Activated naive CD4-positive, alpha-beta T cell treated with anti-CD3 and anti-CD28 coated beads for 36 hours (primary cell): ENCODE measurements at regions not wholly inside any gene's neighbourhood (a gene's known extent, or its start where the extent isn't known, plus 50 kb on each side); places are given as distances from the start of the nearest gene placed in this dataset.

Experiments
- CTCF ChIA-PET: fragments of 350-600 bp; sonication (Branson Sonifier 250); formaldehyde crosslinking; loops from one replicate; lab custom pipeline; 2021; ENCODE audit warnings: antibody characterized with exemption; lab: Charles Lee
- DNase-seq: peaks from one replicate; pipeline ENCODE4 v3.0.0-alpha.2; 2020
- H3K27ac Mint-ChIP-seq: one replicate; pipeline ENCODE4 v1.8.0; 2021; ENCODE audit warnings: mild to moderate bottlenecking, mixed read lengths
- H3K27me3 Mint-ChIP-seq: one replicate; pipeline ENCODE4 v1.8.0; 2021; ENCODE audit warnings: low read depth, mixed read lengths
- H3K36me3 Mint-ChIP-seq: one replicate; pipeline ENCODE4 v1.8.0; 2021; ENCODE audit warnings: low read depth, mixed read lengths
- H3K4me1 Mint-ChIP-seq: one replicate; pipeline ENCODE4 v1.8.0; 2021; ENCODE audit warnings: low read depth, mixed read lengths
- H3K4me3 Mint-ChIP-seq: one replicate; pipeline ENCODE4 v1.8.0; 2021; ENCODE audit warnings: mild to moderate bottlenecking, moderate library complexity, mixed read lengths
- H3K9me3 Mint-ChIP-seq: one replicate; pipeline ENCODE4 v1.8.0; 2021; ENCODE audit warnings: mixed read lengths
- intact Hi-C: fragments of 100-400 bp; cut with micrococcal nuclease; formaldehyde crosslinking; loops from one replicate; pipeline ENCODE4 v1.15.1; 2023

- Mint-ChIP-seq H3K36me3 (no peaks in the 10 kb centered on the region), H3K4me3 (no peak overlapping the region), H3K4me1 (no peaks in the 10 kb centered on the region), H3K27me3 (no peaks in the 10 kb centered on the region), H3K9me3 (peaks cover 2% of the 10 kb centered on the region), H3K27ac (no peak overlapping the region)
- CTCF ChIA-PET = no interaction called here
- intact Hi-C loops = no loop called here
- DNase-seq = no peak
Measured at GRCh38 chr11:109902764-109903433, 190.3 kb upstream of the ZC3H12C start.

- CTCF ChIA-PET = no interaction called here
- Mint-ChIP-seq H3K36me3 (no peaks in the 10 kb centered on the region), H3K4me3 (no peak overlapping the region), H3K27me3 (no peaks in the 10 kb centered on the region), H3K27ac (no peak overlapping the region), H3K4me1 (no peaks in the 10 kb centered on the region), H3K9me3 (peaks cover 3% of the 10 kb centered on the region)
- intact Hi-C loops = no loop called here
- DNase-seq = no peak
Measured at GRCh38 chr11:109911488-109911887, 181.7 kb upstream of the ZC3H12C start.

GRCh38 chr11:109914038-109914437 is 179.2 kb upstream of the ZC3H12C start:
- H3K27ac Mint-ChIP-seq = no peak overlapping the region
- no peaks in the 10 kb centered on the region for H3K4me1 Mint-ChIP-seq
- intact Hi-C loops = no loop called here
- H3K36me3 Mint-ChIP-seq = no peaks in the 10 kb centered on the region
- CTCF ChIA-PET = interaction anchor here (0.6 kb wide), 1 partner anchor 11 kb away, joined by 3 read pairs; no protein-coding TSS in a partner anchor
- H3K27me3 Mint-ChIP-seq = no peaks in the 10 kb centered on the region
- no peak for DNase-seq
- peaks cover 3% of the 10 kb centered on the region for H3K9me3 Mint-ChIP-seq
- no peak overlapping the region for H3K4me3 Mint-ChIP-seq

- H3K4me3 Mint-ChIP-seq = no peak overlapping the region
- no peaks in the 10 kb centered on the region for H3K27me3 Mint-ChIP-seq
- H3K36me3 Mint-ChIP-seq = no peaks in the 10 kb centered on the region
- H3K4me1 Mint-ChIP-seq = no peaks in the 10 kb centered on the region
- intact Hi-C loops = no loop called here
- H3K9me3 Mint-ChIP-seq = peaks cover 3% of the 10 kb centered on the region
- no peak for DNase-seq
- no peak overlapping the region for H3K27ac Mint-ChIP-seq
- CTCF ChIA-PET = no interaction called here
Measured at GRCh38 chr11:109914809-109915653, 178.2 kb upstream of the ZC3H12C start.

GRCh38 chr11:109926941-109927340 is 166.3 kb upstream of the ZC3H12C start:
- Mint-ChIP-seq H3K9me3 (peaks cover 1% of the 10 kb centered on the region), H3K4me3 (no peak overlapping the region), H3K27me3 (no peaks in the 10 kb centered on the region), H3K4me1 (no peaks in the 10 kb centered on the region), H3K36me3 (no peaks in the 10 kb centered on the region), H3K27ac (no peak overlapping the region)
- intact Hi-C loops = no loop called here
- CTCF ChIA-PET = no interaction called here
- no peak for DNase-seq

- H3K4me1 Mint-ChIP-seq = no peaks in the 10 kb centered on the region
- no peaks in the 10 kb centered on the region for H3K36me3 Mint-ChIP-seq
- no peaks in the 10 kb centered on the region for H3K27me3 Mint-ChIP-seq
- H3K4me3 Mint-ChIP-seq = no peak overlapping the region
- CTCF ChIA-PET = interaction anchor here (0.8 kb wide), 1 partner anchor 10 kb away, joined by 3 read pairs; no protein-coding TSS in a partner anchor
- H3K27ac Mint-ChIP-seq = no peak overlapping the region
- intact Hi-C loops = no loop called here
- H3K9me3 Mint-ChIP-seq = peaks cover 1% of the 10 kb centered on the region
- DNase-seq = no peak
Measured at GRCh38 chr11:109929308-109929707, 163.9 kb upstream of the ZC3H12C start.

GRCh38 chr11:109933126-109933525 is 160.1 kb upstream of the ZC3H12C start:
- no peak overlapping the region for H3K27ac Mint-ChIP-seq
- intact Hi-C loops = no loop called here
- no peak overlapping the region for H3K4me3 Mint-ChIP-seq
- peaks cover 3% of the 10 kb centered on the region for H3K27me3 Mint-ChIP-seq
- CTCF ChIA-PET = interaction anchor here (0.6 kb wide), 1 partner anchor 17 kb away, joined by 5 read pairs; no protein-coding TSS in a partner anchor
- no peak for DNase-seq
- no peaks in the 10 kb centered on the region for H3K36me3 Mint-ChIP-seq
- no peaks in the 10 kb centered on the region for H3K4me1 Mint-ChIP-seq
- H3K9me3 Mint-ChIP-seq = no peaks in the 10 kb centered on the region

- intact Hi-C loops = no loop called here
- CTCF ChIA-PET = no interaction called here
- peaks cover 3% of the 10 kb centered on the region for H3K27me3 Mint-ChIP-seq
- no peak for DNase-seq
- H3K9me3 Mint-ChIP-seq = no peaks in the 10 kb centered on the region
- H3K36me3 Mint-ChIP-seq = no peaks in the 10 kb centered on the region
- H3K4me3 Mint-ChIP-seq = no peak overlapping the region
- H3K27ac Mint-ChIP-seq = no peak overlapping the region
- H3K4me1 Mint-ChIP-seq = no peaks in the 10 kb centered on the region
Measured at GRCh38 chr11:109934151-109934550, 159.0 kb upstream of the ZC3H12C start.

- no peaks in the 10 kb centered on the region for H3K4me1 Mint-ChIP-seq
- intact Hi-C loops = loop anchor here (5.0 kb wide), 1 partner anchor 1239 kb away; no protein-coding TSS in a partner anchor
- no peaks in the 10 kb centered on the region for H3K36me3 Mint-ChIP-seq
- no peak overlapping the region for H3K4me3 Mint-ChIP-seq
- H3K27me3 Mint-ChIP-seq = peaks cover 5% of the 10 kb centered on the region
- H3K27ac Mint-ChIP-seq = no peak overlapping the region
- H3K9me3 Mint-ChIP-seq = no peaks in the 10 kb centered on the region
- CTCF ChIA-PET = no interaction called here
- no peak for DNase-seq
Measured at GRCh38 chr11:109936661-109937180, 156.5 kb upstream of the ZC3H12C start.

- intact Hi-C loops = loop anchor here (5.0 kb wide), 1 partner anchor 1241 kb away; no protein-coding TSS in a partner anchor
- Mint-ChIP-seq H3K27me3 (peaks cover 5% of the 10 kb centered on the region), H3K4me3 (no peak overlapping the region), H3K4me1 (no peaks in the 10 kb centered on the region), H3K9me3 (no peaks in the 10 kb centered on the region), H3K27ac (no peak overlapping the region), H3K36me3 (no peaks in the 10 kb centered on the region)
- CTCF ChIA-PET = no interaction called here
- no peak for DNase-seq
Measured at GRCh38 chr11:109937968-109938367, 155.2 kb upstream of the ZC3H12C start.

- no peak for DNase-seq
- H3K4me3 Mint-ChIP-seq = no peak overlapping the region
- CTCF ChIA-PET = interaction anchor here (0.9 to 1.0 kb wide), 2 partner anchors 10 to 86 kb away, joined by 3 to 5 read pairs; no protein-coding TSS in a partner anchor
- no peaks in the 10 kb centered on the region for H3K9me3 Mint-ChIP-seq
- H3K4me1 Mint-ChIP-seq = no peaks in the 10 kb centered on the region
- peaks cover 8% of the 10 kb centered on the region for H3K27me3 Mint-ChIP-seq
- H3K36me3 Mint-ChIP-seq = no peaks in the 10 kb centered on the region
- intact Hi-C loops = loop anchor here (1.0 to 5.0 kb wide), 2 partner anchors 86 to 1242 kb away; no protein-coding TSS in a partner anchor
- H3K27ac Mint-ChIP-seq = no peak overlapping the region
Measured at GRCh38 chr11:109939166-109939810, 153.9 kb upstream of the ZC3H12C start.

GRCh38 chr11:109940816-109941215 is 152.4 kb upstream of the ZC3H12C start:
- CTCF ChIA-PET = no interaction called here
- H3K36me3 Mint-ChIP-seq = no peaks in the 10 kb centered on the region
- intact Hi-C loops = no loop called here
- H3K4me1 Mint-ChIP-seq = peaks cover under 1% of the 10 kb centered on the region
- peaks cover 11% of the 10 kb centered on the region for H3K27me3 Mint-ChIP-seq
- no peak overlapping the region for H3K27ac Mint-ChIP-seq
- no peak overlapping the region for H3K4me3 Mint-ChIP-seq
- no peaks in the 10 kb centered on the region for H3K9me3 Mint-ChIP-seq
- no peak for DNase-seq
